Stimulated activated CD4-positive, alpha-beta T cell treated with anti-CD3 and anti-CD28 coated beads, Interleukin-12 subunit alpha, Interleukin-12 subunit beta, amount 100 ng/mL, for 4 hours (primary cell): ENCODE measurements at regions not wholly inside any gene's neighbourhood (a gene's known extent, or its start where the extent isn't known, plus 50 kb on each side); places are given as distances from the start of the nearest gene placed in this dataset.
A peak's percentile ranks its signal among the peaks of the same experiment; 100 is the strongest.

Source experiments
- DNase-seq: peaks from one replicate; pipeline ENCODE4 v3.0.0-alpha.2; 2020

DNA sequence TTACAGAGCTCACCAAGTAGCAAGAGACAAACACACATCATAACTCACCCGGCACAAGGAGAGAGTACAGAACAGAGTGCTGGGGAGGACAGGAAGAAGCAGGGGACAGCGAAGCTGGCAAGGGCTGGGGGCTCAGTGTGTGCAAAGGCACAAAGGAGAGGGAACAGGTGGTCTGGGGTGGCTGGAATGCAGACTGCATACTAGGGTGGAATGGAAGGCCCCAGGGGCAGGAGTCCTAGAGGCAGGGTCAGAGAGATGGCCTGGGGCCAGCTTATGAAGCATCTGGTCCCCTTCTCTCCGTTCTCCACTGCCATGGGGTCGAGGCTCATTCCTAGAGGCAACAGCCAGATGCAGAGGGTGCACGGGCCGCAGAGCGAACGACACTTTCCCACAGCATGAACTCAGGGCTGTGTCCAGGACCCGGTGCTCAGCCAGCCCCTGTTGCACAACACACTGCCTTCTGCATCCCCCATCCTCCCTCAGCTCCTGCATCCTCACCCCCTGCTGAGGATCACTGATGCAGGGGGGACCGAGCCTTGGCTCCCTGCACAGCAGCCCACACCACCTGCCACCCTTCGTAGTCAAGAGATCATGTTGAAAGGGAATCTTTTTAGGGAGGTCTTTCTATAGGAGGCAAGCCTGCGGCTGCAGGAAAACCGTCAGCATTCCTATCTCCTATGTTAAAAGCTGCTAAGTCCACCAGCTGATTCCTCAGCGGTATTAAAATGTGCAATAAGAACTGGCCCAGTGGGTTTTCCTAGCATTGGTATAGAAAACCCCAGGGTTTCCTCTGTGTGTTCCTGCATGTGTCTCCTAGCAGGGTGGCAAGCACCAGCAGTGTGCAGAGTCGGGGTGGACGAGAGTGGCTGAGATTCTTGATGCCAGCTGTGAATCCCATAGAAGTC, 293.5 kb downstream of the UACA start:
- DNase-seq: no peak

DNA sequence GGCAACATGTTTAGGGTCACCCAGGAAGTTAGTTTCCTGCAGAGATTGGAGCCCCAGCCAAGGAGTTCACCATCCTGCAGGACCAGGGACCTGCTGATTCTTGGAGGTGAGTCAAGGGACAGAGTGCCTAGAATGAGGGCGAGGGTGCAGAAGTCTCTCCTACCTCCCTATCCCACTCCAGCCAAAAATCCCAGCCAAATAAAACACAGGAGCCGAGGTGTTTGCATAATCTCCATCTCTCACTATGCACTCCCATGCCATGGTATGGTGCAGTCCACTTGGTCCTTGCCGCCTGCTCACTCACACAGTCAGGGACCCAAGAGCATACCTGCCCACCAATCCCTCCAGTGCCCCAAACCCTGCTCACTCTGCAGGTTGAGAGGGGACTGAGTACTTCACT, 294.2 kb downstream of the UACA start:
- no peak for DNase-seq

DNA sequence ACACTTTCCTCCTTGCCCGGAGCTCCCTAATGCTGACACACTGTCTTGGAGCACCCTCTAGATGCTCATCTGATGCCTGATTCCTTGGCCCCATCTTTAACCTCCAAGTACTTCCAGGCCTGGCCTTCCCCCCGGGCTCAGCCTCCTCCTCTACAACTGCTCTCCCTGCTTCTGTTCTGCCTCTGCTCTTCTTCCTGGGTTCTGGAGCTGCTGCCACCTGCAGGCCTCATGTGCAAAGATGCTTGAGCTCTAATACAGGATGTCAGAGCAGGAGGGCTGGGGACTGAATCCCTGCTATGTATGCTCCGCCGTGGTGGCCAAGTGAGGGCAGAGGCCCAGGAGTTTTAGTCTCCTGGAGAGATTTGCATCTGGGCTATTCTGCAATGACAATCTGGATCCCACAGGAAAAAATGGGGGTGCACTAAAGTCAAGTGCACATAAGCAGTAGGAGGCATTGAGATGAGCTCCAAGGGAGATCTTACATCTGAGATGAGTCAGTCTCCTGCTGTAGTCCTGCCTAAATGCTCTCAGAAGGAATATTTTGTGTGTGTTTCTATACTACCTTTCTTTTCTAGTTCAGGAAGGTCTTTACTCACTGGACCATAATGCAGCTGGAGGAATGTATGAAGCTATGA, 296.3 kb downstream of the UACA start:
- DNase-seq: no peak

DNA sequence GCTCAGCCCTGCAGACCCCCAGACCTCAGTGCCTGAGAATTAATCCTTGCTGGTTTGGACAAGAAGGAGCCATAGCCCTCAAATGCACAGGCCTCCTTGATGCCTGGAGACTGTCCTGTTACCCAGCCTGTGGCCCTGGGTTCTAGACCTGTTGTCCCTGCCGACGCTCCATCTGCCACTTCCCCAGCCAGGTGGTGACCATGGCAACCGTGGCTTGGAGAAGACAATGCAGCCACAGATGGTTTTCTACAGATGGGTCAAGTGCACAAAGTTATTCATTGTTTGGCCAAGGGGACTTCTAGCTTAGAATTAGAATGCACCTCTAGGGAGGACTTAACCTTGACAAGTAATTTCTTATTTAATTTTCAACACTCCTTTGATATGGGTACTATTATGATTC, 297.1 kb downstream of the UACA start:
- DNase-seq: no peak

DNA sequence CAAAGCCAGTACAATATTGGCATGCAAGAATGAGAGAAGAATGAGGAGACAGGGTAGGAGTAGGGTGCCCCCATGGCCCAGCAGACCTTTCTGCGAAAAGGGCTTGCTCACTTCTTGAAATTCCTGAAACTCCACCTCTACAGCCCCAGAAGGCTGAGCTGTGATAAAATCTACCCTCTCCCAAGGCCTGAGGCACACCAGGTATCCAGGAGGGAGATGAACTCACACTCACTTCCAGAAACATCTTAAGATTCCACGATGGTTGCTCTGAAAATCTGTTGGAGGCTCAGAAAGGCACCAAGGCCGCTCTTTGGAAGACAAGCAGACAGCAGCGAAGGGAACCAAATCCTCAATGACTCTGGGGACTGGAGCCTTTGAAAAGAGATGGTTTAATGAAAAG, 297.5 kb downstream of the UACA start:
- no peak for DNase-seq

DNA sequence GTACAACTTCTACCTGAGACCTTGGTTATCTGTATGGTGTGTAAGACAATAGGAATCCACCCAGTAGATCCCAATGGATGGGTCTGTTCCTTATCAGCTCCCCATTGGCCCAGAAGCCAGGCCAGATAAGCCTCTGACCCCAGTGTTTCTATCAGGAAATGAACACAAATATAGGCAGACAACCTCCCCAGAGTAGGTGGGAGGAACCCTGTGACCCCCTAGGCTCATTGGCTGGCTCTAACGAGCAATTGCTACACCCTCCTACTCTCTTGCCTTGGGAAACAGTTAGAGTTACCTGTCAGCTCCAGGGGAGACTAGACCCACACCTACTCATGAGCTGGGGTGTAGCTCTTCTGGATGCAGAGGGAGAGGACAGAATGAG, 299.9 kb downstream of the UACA start:
- DNase-seq: no peak

DNA sequence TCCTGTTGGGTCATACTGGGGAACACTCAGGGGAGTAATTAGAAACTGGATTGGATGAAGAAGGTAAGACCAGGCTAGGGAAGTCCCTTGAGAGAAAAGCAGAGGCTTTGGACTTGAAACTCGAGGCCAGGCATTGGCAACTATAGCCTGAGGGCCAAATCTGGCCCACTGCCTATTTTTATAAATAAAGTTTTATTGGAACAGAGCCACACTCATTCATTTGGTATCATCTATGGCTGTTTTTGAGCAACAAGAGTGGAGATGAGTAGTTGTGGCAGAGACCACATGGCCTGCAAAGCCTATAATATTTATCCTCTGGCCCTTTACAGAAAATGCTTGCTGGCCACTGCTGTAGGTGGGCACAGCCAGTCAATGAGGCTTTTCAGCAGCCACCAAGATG, 301.4 kb downstream of the UACA start:
- DNase-seq: no peak

DNA sequence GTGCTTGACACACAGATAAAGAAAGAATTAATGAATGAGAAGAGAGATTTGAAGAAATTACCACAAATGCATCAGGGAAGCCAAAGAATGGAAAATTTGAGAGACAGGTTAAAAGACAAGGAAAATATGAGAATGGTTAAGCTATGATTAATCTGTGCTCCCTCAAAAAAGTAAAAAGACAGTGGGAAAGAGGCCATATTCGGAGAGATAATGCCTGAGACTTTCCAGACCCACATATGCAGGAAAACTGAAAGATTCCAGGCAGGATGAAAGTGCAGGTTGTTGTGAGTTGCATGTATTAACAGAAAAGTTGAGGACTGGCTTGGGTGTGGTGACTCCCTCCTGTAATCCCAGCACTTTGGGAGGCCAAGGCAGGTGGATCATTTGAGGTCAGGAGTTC, 302.3 kb downstream of the UACA start:
- no peak for DNase-seq

DNA sequence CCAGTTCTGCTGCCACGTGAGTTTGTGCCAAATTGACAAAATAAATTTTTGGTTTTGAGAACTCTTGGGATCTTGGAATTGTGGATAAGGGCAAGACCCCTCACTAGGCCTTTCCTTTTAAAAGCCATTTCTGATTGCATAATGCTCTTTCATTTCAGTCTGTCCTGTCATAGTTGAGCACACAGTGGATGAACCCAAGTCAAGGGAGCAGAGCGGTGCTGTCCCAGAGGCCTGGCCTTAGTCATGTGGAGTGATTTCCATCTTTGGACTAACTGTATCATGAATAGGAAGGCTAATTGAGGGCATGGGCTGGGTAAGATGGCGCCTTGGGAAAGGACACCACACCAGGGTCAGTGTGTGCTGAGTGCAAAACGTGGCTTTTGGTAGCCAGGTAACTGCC, 304.0 kb downstream of the UACA start:
- no peak for DNase-seq

DNA sequence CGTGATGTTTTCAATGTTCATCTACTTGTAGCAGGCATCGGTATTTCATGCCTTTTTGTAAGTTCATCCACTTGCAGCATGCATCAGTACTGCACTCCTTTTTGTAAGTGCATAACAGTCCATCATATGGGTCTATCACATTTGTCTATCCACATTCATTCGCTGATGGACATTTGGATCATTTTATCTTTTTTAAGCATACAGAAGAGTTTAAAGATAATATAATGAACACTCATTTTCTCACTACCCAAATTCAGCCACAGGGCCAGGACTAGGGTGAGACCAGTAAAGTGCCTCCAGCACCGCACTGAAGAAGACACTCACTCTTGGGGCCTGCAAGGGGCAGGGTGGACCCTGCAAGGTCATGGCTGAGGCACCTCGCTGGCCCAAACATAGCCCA, 309.6 kb downstream of the UACA start:
- no peak for DNase-seq

DNA sequence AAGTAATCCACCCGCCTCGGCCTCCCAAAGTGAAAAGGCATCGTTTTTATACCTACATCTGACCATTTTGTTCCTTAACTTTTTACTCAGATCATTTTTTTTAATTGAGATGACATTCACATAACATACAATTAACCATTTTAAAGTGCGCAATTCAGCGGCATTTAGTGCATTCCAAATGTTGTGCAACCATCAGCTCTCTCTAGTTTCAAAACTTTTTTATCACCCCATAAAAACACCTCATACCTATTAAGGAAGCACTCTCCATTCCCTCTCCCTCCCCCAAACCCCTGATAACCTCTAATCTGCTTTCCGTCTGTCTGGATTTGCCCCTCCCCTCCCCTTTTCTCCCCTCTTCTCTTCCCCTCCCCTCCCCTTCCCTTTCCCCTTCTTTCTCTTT, 310.1 kb downstream of the UACA start:
- DNase-seq: no peak

DNA sequence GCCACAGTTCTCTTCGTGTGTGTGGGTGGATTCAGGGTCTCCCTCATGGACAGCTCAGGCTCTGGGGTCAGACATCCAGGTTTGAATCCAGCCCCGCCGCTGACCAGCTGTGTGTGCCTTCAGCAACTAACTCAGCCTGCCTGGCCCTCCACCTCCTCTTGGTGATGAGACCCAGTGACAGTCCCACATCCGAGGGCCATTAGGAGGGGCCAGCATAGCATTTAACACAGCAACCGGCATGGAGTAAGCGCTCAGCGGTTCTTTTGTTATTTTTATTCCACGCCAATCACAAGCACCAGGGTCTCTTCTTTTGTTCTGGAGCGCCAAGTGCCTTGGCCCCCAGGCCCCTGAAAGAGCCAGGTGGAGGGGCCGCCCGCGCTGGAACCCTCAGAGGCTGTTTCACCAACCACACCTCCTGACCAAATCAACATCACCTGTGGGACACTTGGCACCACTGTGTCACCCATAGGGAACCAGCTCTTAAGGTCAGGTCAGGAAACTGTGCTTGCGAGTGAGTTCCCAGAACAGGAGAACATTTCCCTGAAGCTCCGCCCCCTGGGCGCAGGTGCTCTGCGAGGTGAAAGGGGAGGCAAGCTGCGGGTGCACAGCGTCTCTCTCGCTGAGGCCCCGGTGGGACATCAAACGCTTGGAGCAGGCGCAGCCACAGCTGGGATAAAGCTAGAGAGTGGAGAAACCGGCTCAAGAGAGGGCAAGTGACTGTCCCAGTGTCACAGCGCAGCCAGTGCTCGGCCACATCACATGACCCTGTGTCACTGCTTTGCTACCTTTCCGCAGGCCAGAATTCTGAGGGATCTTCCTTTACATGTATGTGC, 311.3 kb downstream of the UACA start:
- DNase-seq: peak; percentile 40

DNA sequence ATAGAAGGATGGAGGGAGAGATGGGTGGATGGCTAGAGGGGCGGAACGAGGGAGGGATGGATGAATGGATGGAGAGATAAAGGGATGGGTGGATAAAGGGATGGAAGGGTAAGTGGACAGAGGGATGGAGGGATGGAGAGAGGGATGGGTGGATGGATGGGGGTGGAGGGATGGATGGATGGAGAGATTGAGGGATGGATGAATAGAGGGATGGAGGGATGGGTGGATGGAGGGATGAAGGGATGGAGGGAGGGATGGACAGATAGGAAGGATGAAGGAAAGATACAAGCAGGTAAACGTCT, 313.3 kb downstream of the UACA start:
- DNase-seq: no peak

DNA sequence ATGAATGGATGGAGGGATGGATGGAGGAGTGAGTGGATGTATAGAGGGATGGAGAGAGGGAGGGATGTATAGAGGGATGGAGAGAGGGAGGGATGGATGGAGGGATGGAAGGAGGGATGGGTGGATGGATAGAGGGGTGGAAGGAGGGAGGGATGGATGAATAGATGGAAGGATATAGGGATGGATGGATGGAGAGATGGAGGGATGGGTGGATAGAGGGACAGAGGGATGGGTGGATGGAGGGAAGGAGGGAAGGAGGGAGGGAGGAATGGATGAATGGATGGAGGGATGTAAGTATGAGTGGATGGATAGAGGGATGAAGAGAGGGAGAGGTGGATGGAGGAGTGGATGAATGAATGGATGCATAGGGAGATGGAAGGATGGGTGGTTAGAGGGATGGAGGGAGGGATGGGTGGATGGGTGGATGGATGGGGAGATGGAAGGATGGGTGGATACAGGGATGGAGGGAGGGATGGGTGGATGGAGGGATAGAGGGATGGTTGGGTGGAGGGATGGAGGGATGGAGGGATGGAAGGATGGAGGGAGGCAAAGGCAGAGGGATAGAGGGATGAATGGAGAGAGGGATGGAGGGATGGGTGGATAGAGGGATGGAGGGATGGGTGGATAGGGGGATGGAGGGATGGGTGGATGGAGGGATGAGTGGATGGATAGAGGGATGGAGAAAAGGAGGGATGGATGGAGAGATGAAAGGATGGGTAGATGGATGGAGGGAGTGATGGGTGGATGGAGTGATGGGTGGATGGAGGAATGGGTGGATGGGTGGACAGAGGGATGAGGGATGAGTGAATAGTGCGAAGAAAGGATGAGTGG, 313.8 kb downstream of the UACA start:
- no peak for DNase-seq

DNA sequence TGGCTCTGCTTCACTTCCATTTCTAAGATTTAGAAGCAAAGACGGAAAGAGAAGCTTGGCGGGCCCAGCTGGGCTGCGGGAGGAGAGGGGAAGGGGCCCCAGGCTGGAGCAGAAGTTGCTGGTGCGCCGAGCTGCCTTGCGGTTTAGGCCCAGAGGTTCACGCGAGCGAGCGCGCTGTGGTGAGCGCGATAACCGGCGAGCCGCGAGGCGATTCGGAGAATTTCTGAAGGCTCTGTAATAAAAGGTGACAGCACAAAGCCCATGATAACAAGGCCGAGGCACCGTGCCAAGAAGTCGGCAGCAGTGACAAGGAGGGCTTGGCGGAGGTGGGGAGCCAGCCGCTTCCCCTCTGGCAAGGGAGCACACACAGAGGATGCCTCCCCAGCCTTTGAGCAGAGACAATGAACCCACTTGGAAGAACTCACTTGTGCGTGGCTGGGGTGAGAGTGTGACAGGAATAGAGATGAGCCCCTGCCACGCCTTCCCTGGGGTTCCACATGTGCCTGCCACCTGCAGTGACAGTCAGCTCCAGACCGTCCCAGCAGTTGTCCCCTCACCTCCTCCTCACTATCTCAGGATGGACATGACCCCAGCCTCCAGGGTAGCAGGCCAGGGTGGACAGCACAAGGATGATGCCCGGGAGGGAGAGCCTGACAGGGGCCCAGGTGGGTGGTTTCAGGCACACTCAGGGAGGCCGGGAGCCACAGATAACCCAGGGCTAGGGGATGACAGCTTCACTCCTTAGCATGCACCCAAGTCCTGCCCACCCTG, 315.2 kb downstream of the UACA start:
- peak; percentile 26 for DNase-seq

DNA sequence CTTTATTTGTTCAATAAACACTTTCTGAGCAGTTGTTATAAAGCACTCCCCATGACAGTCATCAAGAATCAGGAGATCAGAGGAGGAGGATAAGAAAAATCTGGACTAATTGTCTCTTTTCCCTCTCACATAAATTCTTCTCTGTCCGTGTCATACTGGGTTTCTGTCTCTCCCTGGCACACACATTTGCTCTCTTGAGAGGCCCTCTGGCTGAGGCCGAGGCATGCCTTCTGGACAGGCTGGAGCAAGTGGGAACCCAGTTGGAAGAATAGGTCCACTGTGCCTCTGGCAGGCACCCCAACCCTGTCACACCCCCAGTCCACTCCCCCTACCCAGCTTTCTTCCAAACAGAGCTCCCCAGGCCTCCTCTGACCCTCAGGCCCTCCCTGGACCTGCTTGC, 315.8 kb downstream of the UACA start:
- DNase-seq: no peak

DNA sequence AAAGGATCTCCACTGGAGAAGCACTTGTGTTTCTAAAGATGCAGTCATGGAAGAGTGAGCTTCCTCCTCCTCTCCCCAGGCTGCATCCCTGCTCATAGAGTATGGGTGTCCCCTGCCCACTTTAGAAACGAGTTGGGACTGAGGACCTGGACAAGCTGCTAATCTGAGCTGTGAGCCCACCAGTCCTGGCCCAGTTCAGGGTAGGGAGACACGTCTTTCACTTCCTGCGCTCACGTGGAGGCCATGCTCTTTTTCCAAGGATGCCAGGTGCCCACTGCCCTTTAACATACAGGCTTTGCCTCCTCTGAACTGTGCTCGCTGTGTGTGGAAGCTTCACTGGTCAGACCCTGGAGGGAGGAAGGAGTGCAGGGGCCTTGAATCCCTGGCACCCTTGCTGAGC, 316.3 kb downstream of the UACA start:
- DNase-seq: no peak

DNA sequence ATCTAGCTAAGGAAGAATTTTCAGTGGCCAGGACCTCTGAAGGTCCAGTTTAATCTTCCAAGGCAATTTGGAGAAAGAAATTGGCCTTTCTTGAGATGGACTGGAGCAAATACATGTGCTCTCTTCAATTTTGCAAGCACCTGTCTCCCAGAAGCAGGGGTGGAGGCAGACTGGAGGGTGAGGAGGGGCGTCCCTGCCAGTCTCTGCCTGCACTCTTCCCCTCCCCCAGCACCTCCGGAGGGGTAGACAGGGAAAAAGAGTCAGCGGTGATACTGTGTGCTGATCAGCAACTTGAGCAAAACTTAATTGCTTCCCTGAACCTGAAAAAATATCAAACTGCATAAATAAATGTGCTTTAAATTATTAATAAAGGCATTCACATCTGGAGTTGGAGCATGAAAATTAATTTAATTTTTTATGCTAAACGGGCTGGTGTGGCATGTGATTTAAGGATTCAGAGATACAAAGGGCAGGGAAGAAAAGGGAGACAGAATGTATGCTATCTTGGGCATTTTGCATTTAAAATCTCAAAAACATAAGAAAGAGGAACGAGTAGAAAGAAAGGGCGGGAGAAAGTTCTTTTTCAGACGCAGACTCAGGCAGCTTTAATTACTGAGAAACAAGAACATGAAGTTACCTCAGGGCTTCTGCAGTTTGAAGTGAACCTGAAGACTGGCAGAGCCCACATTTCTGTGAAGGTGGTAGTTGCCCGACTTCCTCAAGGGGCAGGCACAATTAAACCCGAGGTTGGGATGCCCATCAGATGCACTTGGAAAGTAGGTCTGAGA, 319.7 kb downstream of the UACA start:
- DNase-seq: no peak

DNA sequence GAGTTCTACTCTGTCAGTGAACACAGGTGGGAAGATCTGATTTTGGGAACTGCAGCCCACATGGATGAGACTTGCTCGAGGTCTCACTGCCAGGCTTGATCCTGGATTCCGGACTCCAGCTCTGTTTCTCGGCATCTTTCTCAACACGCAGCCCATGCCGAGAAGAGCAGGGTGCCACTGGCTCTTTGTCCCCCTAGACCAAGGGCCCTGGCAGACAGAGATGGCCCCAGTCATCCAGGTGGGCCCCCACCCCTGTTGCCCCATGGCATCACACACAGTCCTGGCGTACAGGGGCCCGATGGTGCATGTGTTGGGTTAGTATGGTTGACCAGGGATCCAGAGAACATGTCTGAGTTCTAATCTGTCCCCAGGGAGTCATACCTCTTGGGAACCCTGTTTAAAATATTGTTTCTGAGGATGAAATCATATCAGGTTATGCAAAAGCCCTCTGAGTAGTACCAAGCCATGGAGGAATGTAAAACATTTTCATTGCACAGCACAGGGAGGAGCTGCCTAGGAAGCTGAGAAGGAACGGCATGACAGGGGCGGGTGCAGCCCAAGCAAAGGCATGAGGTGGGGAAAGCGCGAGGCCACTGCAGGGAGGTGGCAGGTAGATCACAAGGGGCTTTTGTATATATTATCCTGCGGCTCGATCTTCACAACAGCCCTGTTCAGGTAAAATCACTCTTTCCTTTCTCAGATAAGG, 320.6 kb downstream of the UACA start:
- DNase-seq: no peak

DNA sequence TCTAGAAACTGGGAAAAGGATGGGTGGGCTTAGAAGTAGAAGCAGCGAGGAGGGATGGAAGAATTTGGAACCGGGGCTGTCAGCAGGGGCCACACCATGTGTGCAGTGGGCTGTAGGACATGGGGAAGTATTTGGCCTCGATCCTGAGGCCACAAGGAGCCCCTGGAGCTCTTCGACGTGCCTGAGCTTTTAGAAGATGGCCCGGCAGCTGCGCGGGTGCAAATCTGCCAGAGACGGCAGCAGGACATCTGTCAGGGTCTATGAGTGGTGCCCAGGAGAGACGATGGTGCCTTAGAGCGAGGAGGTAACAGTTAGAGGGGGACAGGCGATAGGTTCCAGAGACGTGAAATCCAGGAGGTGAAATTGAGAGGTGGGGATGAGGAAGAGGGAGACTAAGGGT, 321.1 kb downstream of the UACA start:
- no peak for DNase-seq
